ENCODE measurements at regions not wholly inside any gene's neighbourhood (a gene's known extent, or its start where the extent isn't known, plus 50 kb on each side); places are given as distances from the start of the nearest gene placed in this dataset.

DNA sequence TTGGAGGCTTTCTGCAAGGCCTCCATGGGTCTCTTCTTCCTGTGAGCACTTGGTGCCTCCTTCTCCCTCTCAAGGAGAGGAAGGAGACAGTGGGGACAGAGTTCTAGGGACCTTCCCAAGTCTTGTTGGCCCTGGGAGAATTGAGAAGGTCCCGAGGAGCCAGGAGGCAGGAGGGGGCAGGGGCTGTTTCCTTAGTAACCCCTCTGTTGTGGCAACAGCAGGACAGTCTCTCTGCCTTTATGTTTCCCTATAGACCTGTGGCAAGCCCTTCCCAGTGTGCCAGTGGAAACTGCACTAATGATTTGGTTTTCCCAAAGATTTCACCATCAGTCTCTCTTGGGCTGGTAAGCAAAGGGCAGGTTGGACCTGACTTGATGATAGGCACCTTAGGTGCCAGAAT is 87.8 kb upstream of the GALNT15 start (continued):
- TF ChIP-seq, protein P1, sequence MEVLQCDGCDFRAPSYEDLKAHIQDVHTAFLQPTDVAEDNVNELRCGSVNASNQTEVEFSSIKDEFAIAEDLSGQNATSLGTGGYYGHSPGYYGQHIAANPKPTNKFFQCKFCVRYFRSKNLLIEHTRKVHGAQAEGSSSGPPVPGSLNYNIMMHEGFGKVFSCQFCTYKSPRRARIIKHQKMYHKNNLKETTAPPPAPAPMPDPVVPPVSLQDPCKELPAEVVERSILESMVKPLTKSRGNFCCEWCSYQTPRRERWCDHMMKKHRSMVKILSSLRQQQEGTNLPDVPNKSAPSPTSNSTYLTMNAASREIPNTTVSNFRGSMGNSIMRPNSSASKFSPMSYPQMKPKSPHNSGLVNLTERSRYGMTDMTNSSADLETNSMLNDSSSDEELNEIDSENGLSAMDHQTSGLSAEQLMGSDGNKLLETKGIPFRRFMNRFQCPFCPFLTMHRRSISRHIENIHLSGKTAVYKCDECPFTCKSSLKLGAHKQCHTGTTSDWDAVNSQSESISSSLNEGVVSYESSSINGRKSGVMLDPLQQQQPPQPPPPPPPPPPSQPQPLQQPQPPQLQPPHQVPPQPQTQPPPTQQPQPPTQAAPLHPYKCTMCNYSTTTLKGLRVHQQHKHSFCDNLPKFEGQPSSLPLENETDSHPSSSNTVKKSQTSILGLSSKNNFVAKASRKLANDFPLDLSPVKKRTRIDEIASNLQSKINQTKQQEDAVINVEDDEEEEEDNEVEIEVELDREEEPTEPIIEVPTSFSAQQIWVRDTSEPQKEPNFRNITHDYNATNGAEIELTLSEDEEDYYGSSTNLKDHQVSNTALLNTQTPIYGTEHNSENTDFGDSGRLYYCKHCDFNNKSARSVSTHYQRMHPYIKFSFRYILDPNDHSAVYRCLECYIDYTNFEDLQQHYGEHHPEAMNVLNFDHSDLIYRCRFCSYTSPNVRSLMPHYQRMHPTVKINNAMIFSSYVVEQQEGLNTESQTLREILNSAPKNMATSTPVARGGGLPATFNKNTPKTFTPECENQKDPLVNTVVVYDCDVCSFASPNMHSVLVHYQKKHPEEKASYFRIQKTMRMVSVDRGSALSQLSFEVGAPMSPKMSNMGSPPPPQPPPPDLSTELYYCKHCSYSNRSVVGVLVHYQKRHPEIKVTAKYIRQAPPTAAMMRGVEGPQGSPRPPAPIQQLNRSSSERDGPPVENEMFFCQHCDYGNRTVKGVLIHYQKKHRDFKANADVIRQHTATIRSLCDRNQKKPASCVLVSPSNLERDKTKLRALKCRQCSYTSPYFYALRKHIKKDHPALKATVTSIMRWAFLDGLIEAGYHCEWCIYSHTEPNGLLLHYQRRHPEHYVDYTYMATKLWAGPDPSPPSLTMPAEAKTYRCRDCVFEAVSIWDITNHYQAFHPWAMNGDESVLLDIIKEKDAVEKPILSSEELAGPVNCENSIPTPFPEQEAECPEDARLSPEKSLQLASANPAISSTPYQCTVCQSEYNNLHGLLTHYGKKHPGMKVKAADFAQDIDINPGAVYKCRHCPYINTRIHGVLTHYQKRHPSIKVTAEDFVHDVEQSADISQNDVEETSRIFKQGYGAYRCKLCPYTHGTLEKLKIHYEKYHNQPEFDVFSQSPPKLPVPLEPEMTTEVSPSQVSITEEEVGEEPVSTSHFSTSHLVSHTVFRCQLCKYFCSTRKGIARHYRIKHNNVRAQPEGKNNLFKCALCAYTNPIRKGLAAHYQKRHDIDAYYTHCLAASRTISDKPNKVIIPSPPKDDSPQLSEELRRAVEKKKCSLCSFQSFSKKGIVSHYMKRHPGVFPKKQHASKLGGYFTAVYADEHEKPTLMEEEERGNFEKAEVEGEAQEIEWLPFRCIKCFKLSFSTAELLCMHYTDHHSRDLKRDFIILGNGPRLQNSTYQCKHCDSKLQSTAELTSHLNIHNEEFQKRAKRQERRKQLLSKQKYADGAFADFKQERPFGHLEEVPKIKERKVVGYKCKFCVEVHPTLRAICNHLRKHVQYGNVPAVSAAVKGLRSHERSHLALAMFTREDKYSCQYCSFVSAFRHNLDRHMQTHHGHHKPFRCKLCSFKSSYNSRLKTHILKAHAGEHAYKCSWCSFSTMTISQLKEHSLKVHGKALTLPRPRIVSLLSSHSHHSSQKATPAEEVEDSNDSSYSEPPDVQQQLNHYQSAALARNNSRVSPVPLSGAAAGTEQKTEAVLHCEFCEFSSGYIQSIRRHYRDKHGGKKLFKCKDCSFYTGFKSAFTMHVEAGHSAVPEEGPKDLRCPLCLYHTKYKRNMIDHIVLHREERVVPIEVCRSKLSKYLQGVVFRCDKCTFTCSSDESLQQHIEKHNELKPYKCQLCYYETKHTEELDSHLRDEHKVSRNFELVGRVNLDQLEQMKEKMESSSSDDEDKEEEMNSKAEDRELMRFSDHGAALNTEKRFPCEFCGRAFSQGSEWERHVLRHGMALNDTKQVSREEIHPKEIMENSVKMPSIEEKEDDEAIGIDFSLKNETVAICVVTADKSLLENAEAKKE (CRISPR knock-in tag; IDR thresholded peaks at IDR 0.05), result no peak
- TF ChIP-seq EZH2phosphoT487 (IDR thresholded peaks at IDR 0.05; ENCODE audit: unreplicated experiment) (no peak), EZH2 (IDR thresholded peaks at IDR 0.05; ENCODE audit: low read depth, unreplicated experiment) (no peak), ZNF331 (CRISPR knock-in tag; IDR thresholded peaks at IDR 0.05; ENCODE audit: low read depth) (no peak)

DNA sequence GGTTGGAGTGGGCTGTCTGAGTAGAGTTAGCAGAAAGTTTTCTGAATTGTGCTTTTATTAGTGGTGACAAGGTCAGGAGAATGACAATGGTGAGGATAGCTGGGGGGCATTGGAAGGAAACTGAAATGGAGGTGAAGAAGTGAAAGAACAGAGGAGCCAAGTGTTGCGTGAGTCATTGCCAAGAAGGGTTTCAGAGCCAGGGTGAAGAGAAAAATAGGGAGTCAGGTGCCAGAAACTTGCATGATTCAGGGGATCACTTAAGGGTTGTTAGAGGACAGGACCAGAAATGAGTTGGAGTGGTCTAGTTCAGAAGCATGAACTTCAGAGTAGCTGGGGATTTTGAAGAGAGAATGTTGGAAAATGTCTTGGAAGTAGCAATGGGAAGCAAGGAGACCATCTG is 86.0 kb upstream of the GALNT15 start:
- no peak overlapping the region for H3K4me2 ChIP-seq
- no peak for ATAC-seq
- no peaks in the 10 kb centered on the region for H3K27me3 Mint-ChIP-seq (ENCODE audit: insufficient read depth, low read depth, poor library complexity)
- no peak for TF ChIP-seq STAT1 (IDR thresholded peaks at IDR 0.05; ENCODE audit: unreplicated experiment)
- TF ChIP-seq, protein P2, sequence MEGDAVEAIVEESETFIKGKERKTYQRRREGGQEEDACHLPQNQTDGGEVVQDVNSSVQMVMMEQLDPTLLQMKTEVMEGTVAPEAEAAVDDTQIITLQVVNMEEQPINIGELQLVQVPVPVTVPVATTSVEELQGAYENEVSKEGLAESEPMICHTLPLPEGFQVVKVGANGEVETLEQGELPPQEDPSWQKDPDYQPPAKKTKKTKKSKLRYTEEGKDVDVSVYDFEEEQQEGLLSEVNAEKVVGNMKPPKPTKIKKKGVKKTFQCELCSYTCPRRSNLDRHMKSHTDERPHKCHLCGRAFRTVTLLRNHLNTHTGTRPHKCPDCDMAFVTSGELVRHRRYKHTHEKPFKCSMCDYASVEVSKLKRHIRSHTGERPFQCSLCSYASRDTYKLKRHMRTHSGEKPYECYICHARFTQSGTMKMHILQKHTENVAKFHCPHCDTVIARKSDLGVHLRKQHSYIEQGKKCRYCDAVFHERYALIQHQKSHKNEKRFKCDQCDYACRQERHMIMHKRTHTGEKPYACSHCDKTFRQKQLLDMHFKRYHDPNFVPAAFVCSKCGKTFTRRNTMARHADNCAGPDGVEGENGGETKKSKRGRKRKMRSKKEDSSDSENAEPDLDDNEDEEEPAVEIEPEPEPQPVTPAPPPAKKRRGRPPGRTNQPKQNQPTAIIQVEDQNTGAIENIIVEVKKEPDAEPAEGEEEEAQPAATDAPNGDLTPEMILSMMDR (conservative IDR thresholded peaks at IDR 0.05; ENCODE audit: low read depth in 2 of 2), result no peak
- TF ChIP-seq, protein P3, sequence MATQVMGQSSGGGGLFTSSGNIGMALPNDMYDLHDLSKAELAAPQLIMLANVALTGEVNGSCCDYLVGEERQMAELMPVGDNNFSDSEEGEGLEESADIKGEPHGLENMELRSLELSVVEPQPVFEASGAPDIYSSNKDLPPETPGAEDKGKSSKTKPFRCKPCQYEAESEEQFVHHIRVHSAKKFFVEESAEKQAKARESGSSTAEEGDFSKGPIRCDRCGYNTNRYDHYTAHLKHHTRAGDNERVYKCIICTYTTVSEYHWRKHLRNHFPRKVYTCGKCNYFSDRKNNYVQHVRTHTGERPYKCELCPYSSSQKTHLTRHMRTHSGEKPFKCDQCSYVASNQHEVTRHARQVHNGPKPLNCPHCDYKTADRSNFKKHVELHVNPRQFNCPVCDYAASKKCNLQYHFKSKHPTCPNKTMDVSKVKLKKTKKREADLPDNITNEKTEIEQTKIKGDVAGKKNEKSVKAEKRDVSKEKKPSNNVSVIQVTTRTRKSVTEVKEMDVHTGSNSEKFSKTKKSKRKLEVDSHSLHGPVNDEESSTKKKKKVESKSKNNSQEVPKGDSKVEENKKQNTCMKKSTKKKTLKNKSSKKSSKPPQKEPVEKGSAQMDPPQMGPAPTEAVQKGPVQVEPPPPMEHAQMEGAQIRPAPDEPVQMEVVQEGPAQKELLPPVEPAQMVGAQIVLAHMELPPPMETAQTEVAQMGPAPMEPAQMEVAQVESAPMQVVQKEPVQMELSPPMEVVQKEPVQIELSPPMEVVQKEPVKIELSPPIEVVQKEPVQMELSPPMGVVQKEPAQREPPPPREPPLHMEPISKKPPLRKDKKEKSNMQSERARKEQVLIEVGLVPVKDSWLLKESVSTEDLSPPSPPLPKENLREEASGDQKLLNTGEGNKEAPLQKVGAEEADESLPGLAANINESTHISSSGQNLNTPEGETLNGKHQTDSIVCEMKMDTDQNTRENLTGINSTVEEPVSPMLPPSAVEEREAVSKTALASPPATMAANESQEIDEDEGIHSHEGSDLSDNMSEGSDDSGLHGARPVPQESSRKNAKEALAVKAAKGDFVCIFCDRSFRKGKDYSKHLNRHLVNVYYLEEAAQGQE (IDR thresholded peaks at IDR 0.05; ENCODE audit: unreplicated experiment), result no peak
- TF ChIP-seq, protein P4, sequence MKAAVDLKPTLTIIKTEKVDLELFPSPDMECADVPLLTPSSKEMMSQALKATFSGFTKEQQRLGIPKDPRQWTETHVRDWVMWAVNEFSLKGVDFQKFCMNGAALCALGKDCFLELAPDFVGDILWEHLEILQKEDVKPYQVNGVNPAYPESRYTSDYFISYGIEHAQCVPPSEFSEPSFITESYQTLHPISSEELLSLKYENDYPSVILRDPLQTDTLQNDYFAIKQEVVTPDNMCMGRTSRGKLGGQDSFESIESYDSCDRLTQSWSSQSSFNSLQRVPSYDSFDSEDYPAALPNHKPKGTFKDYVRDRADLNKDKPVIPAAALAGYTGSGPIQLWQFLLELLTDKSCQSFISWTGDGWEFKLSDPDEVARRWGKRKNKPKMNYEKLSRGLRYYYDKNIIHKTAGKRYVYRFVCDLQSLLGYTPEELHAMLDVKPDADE (IDR thresholded peaks at IDR 0.05), result no peak
- TF ChIP-seq POLR2AphosphoS5 (IDR thresholded peaks at IDR 0.05; ENCODE audit: low read depth), result no peak
- no peak for TF ChIP-seq CREB1 (CRISPR knock-in tag; IDR thresholded peaks at IDR 0.05; ENCODE audit: low read depth)
- no peak for TF ChIP-seq ZNF114 (CRISPR knock-in tag; IDR thresholded peaks at IDR 0.05)
- no peak for TF ChIP-seq JUNB (IDR thresholded peaks at IDR 0.05; ENCODE audit: unreplicated experiment)

More for the DNA sequence above, 86.0 kb upstream of the GALNT15 start:
- Histone ChIP-seq H4K20me1 (replicated peaks; ENCODE audit: insufficient read depth) (no peaks in the 10 kb centered on the region), H2AFZ (no peak overlapping the region), H3K27me3 (ENCODE audit: insufficient read depth) (no peaks in the 10 kb centered on the region), H3K79me2 (replicated peaks; ENCODE audit: insufficient read depth) (no peaks in the 10 kb centered on the region), H3K27ac (ENCODE audit: low read depth) (no peak overlapping the region), H3K4me1 (ENCODE audit: insufficient read depth) (no peaks in the 10 kb centered on the region), H3K9me2 (ENCODE audit: insufficient read depth) (peaks cover 3% of the 10 kb centered on the region; the same call in 1 of the 2 replicates), H3K36me3 (ENCODE audit: insufficient read depth) (no peaks in the 10 kb centered on the region), H3K4me3 (no peak overlapping the region), H3F3A (replicated peaks; ENCODE audit: low read depth) (no peaks in the 10 kb centered on the region)
- DNase-seq (ENCODE audit: low spot score), result no peak
- Mint-ChIP-seq H3K4me3 (no peak overlapping the region), H3K27ac (no peak overlapping the region), H3K4me1 (no peaks in the 10 kb centered on the region), H3K9me3 (peaks cover 12% of the 10 kb centered on the region; the same call in 2 of the 3 replicates), H3K36me3 (ENCODE audit: low read depth) (no peaks in the 10 kb centered on the region)
